ENCODE measurements at regions not wholly inside any gene's neighbourhood (a gene's known extent, or its start where the extent isn't known, plus 50 kb on each side); places are given as distances from the start of the nearest gene placed in this dataset.

DNA sequence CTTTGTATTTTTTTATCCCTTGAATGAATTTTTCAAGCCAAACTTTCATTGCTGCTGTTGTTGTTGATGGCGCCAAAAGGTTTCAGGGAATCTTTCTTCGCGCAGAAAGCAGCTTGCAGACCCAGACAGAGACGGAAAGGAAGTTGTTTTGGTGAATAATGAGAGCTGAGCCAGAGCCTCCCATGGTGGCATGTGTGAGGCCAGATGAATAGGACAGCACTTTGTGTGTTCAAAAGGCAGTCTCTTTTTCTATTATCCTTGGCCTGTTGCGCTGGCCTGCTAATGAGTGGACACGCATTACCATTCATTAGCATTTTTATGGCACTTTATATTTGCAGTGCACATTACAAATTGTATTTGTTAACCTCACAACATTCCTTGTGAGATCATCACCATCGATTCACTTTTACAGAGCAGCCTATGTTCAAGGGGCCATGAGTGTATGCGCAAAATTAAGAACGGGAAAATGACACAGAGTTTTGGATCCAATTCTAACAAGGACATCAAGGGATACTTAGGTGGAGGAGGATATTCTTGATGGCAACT is 754.7 kb downstream of the BCL11A start:
- Histone ChIP-seq H3K4me3 (ENCODE audit: low read depth, low read length) (no peak overlapping the region), H3K36me3 (ENCODE audit: control insufficient read depth, insufficient read depth, low read length) (no peaks in the 10 kb centered on the region), H3K27me3 (ENCODE audit: control insufficient read depth, insufficient read depth, low read length) (no peaks in the 10 kb centered on the region)
- DNase-seq (ENCODE audit: low read depth) = no peak
- TF ChIP-seq, protein P1, sequence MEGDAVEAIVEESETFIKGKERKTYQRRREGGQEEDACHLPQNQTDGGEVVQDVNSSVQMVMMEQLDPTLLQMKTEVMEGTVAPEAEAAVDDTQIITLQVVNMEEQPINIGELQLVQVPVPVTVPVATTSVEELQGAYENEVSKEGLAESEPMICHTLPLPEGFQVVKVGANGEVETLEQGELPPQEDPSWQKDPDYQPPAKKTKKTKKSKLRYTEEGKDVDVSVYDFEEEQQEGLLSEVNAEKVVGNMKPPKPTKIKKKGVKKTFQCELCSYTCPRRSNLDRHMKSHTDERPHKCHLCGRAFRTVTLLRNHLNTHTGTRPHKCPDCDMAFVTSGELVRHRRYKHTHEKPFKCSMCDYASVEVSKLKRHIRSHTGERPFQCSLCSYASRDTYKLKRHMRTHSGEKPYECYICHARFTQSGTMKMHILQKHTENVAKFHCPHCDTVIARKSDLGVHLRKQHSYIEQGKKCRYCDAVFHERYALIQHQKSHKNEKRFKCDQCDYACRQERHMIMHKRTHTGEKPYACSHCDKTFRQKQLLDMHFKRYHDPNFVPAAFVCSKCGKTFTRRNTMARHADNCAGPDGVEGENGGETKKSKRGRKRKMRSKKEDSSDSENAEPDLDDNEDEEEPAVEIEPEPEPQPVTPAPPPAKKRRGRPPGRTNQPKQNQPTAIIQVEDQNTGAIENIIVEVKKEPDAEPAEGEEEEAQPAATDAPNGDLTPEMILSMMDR (IDR thresholded peaks at IDR 0.05; ENCODE audit: insufficient read depth, low read length, poor library complexity, severe bottlenecking) = no peak

DNA sequence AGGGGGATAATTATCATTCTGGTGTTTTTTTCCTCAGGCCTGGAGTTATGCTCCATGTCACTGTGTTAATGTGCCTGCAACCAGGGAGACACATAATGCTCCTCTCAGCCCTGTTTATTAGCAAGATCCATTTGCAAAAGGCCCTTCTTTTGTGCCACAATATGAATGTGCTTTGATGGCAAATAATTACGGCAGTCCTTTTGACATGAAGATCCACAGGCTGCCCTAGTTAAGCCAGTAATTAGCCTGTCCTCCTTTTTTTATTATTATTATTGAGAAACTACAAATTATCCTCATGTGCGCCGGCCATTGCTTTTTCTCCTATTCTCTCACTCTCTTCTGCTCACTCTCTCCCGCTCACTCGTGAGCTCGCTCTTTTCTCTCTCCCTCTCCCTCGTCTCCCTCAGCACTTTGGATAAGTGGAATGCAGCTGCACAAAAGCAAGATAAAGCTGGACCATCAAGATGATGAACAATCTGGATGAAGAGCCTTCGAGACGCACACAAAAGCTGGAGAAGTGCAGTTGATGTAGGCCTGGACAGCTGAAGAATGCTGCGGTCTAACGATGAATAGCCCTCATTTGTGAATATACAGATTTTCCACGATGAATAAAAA is 762.3 kb downstream of the BCL11A start:
- TF ChIP-seq, protein P1 (IDR thresholded peaks at IDR 0.05; ENCODE audit: insufficient read depth, low read length, poor library complexity, severe bottlenecking) = no peak
- no peaks in the 10 kb centered on the region for H3K27me3 ChIP-seq (ENCODE audit: control insufficient read depth, insufficient read depth, low read length)
- no peaks in the 10 kb centered on the region for H3K36me3 ChIP-seq (ENCODE audit: control insufficient read depth, insufficient read depth, low read length)
- DNase-seq (ENCODE audit: low read depth) = no peak
- no peak overlapping the region for H3K4me3 ChIP-seq (ENCODE audit: low read depth, low read length)

DNA sequence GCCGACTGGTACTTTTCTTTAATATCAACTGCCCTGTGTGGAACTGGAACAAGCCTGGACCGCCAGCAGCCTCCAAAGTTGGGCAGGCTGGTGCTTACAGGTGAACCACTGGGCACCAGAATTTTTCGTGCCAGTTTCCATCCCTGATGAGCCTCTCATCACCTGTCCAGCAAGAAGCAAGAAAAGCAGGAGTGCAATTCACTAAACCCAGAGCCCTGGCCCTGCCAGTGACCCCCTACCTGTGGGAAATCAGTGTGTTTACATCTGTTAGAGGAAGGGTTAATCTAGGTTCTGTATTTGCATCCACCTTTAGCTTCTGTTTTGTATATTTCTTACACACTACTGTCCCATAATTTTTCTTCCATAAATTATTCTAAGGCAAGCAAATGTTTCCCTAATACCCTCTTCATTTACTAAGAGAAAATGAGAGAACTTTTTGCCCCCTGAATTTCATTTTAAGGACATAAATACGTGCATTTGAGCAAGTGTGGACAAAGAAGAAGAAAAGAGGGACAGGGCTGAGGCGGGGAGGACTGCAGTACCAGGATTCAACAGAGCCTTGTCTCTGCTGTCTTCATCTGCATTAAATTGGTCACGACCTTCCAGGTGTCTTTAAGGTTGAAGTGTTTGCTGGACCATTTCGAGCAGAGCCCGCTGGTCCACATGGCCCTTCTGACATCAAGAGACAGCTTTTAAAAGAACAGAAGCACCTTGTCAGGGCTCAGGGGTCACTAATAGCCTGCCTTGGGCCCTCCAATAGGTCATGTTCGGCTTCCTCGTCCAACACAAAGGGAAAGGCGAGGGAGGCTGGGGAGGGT is 763.1 kb downstream of the BCL11A start:
- H3K36me3 ChIP-seq (ENCODE audit: control insufficient read depth, insufficient read depth, low read length) = no peaks in the 10 kb centered on the region
- TF ChIP-seq, protein P1 (IDR thresholded peaks at IDR 0.05; ENCODE audit: insufficient read depth, low read length, poor library complexity, severe bottlenecking) = no peak
- H3K27me3 ChIP-seq (ENCODE audit: control insufficient read depth, insufficient read depth, low read length) = no peaks in the 10 kb centered on the region
- no peak for DNase-seq (ENCODE audit: low read depth)
- H3K4me3 ChIP-seq (ENCODE audit: low read depth, low read length) = no peak overlapping the region

DNA sequence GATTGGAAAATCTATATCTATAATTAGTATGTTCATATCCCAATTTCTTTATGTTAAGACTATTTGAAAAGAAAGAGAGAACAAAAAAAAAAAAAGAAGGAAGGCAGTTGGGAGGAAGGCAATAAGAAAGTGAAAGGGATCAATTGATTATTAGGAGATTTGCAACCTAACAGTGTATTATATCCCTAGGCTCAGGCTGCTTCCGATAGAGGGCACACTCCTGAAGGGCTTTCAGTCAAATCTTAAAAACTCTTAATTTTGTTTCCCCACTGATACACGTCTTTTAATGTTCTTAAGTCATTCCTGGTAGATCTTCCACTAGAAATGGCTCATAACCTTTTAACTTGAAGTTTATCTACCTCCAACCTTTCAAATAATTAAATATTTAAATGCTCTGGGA is 763.9 kb downstream of the BCL11A start:
- no peak for DNase-seq (ENCODE audit: low read depth)
- TF ChIP-seq, protein P1 (IDR thresholded peaks at IDR 0.05; ENCODE audit: insufficient read depth, low read length, poor library complexity, severe bottlenecking) = peak; percentile 20
- Histone ChIP-seq H3K4me3 (ENCODE audit: low read depth, low read length) (no peak overlapping the region), H3K36me3 (ENCODE audit: control insufficient read depth, insufficient read depth, low read length) (no peaks in the 10 kb centered on the region), H3K27me3 (ENCODE audit: control insufficient read depth, insufficient read depth, low read length) (no peaks in the 10 kb centered on the region)

DNA sequence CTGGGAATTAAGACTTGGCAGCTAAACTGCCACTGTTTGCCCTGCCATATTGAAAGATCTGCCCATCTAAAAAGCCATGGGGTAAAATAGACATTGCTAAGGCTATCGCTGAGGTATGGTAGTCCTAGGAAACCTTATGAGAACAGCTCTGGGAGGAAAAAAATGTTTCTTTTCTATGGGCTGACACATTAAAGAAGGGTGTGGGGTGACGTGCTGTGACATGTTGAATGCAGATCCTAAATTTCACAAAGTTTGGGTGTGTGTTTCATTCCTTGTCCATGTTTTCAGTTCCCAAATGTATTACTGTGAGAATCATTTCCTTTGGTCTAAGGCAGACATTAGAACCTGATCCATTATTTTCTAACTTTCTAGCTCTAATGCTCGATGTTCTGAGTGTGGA is 766.4 kb downstream of the BCL11A start:
- no peak for DNase-seq (ENCODE audit: low read depth)
- Histone ChIP-seq H3K36me3 (ENCODE audit: control insufficient read depth, insufficient read depth, low read length) (no peaks in the 10 kb centered on the region), H3K27me3 (ENCODE audit: control insufficient read depth, insufficient read depth, low read length) (no peaks in the 10 kb centered on the region), H3K4me3 (ENCODE audit: low read depth, low read length) (no peak overlapping the region)
- TF ChIP-seq, protein P1 (IDR thresholded peaks at IDR 0.05; ENCODE audit: insufficient read depth, low read length, poor library complexity, severe bottlenecking) = no peak

Measured in kidney epithelial cell (primary cell).